ENCODE measurements at regions not wholly inside any gene's neighbourhood (a gene's known extent, or its start where the extent isn't known, plus 50 kb on each side); places are given as distances from the start of the nearest gene placed in this dataset.
"Not testable (repeated sequence)": the region's sequence is repeated elsewhere in the genome, so short reads cannot be mapped to it uniquely, and the experiment has no call there.

- Histone ChIP-seq H3K27me3 (ENCODE audit: control insufficient read depth in 5 of 5, insufficient read depth in 4 of 5, low read length in 5 of 5) (no peaks in the 10 kb centered on the region), H3K4me3 (ENCODE audit: low read depth in 1 of 5, low read length in 5 of 5) (no peak overlapping the region), H3K9me3 (ENCODE audit: control insufficient read depth in 5 of 5, low read length in 5 of 5) (peaks cover 0 to 4% (median 0%) of the 10 kb centered on the region in 5 donors), H3K9ac (ENCODE audit: low read length in 5 of 5) (no peak overlapping the region), H3K4me1 (ENCODE audit: control insufficient read depth in 5 of 5, insufficient read depth in 5 of 5, low read length in 5 of 5) (no peaks in the 10 kb centered on the region), H3K36me3 (ENCODE audit: control insufficient read depth in 5 of 5, insufficient read depth in 5 of 5, low read length in 5 of 5) (no peaks in the 10 kb centered on the region), H3K27ac (ENCODE audit: low read depth, low read length) (no peak overlapping the region)
Measured at GRCh38 chr3:154818676-154819255, 261.4 kb upstream of the MME start.

GRCh38 chr3:154810017-154810416 lies 270.1 kb upstream of the MME start:
- H3K4me1 ChIP-seq (ENCODE audit: control insufficient read depth in 5 of 5, insufficient read depth in 5 of 5, low read length in 5 of 5); H3K27ac ChIP-seq (ENCODE audit: low read depth, low read length); H3K27me3 ChIP-seq (ENCODE audit: control insufficient read depth in 5 of 5, insufficient read depth in 4 of 5, low read length in 5 of 5); H3K9ac ChIP-seq (ENCODE audit: low read length in 5 of 5); H3K9me3 ChIP-seq (ENCODE audit: control insufficient read depth in 5 of 5, low read length in 5 of 5); H3K36me3 ChIP-seq (ENCODE audit: control insufficient read depth in 5 of 5, insufficient read depth in 5 of 5, low read length in 5 of 5); H3K4me3 ChIP-seq (ENCODE audit: low read depth in 1 of 5, low read length in 5 of 5): not testable (repeated sequence)

- Histone ChIP-seq H3K4me3 (ENCODE audit: low read depth in 1 of 5, low read length in 5 of 5) (no peak overlapping the region), H3K9ac (ENCODE audit: low read length in 5 of 5) (no peak overlapping the region), H3K27me3 (ENCODE audit: control insufficient read depth in 5 of 5, insufficient read depth in 4 of 5, low read length in 5 of 5) (no peaks in the 10 kb centered on the region), H3K27ac (ENCODE audit: low read depth, low read length) (no peak overlapping the region), H3K36me3 (ENCODE audit: control insufficient read depth in 5 of 5, insufficient read depth in 5 of 5, low read length in 5 of 5) (no peaks in the 10 kb centered on the region), H3K9me3 (ENCODE audit: control insufficient read depth in 5 of 5, low read length in 5 of 5) (peaks cover 0 to 8% (median 5%) of the 10 kb centered on the region in 5 donors), H3K4me1 (ENCODE audit: control insufficient read depth in 5 of 5, insufficient read depth in 5 of 5, low read length in 5 of 5) (peaks cover 0 to 9% (median 0%) of the 10 kb centered on the region in 5 donors)
Measured at GRCh38 chr3:154801729-154802128, 278.4 kb upstream of the MME start.

- Histone ChIP-seq H3K27ac (ENCODE audit: low read depth, low read length) (peak overlapping the region; percentile 73), H3K36me3 (ENCODE audit: control insufficient read depth in 5 of 5, insufficient read depth in 5 of 5, low read length in 5 of 5) (no peaks in the 10 kb centered on the region), H3K27me3 (ENCODE audit: control insufficient read depth in 5 of 5, insufficient read depth in 4 of 5, low read length in 5 of 5) (no peaks in the 10 kb centered on the region), H3K9me3 (ENCODE audit: control insufficient read depth in 5 of 5, low read length in 5 of 5) (peaks cover 0 to 8% (median 4%) of the 10 kb centered on the region in 5 donors), H3K4me3 (ENCODE audit: low read depth in 1 of 5, low read length in 5 of 5) (no peak overlapping the region), H3K9ac (ENCODE audit: low read length in 5 of 5) (no peak overlapping the region), H3K4me1 (ENCODE audit: control insufficient read depth in 5 of 5, insufficient read depth in 5 of 5, low read length in 5 of 5) (peaks cover 0 to 12% (median 2%) of the 10 kb centered on the region in 5 donors)
Measured at GRCh38 chr3:154799800-154800199, 280.3 kb upstream of the MME start.

GRCh38 chr3:154795582-154795981 lies 284.5 kb upstream of the MME start:
- Histone ChIP-seq H3K9ac (ENCODE audit: low read length in 5 of 5) (no peak overlapping the region), H3K27ac (ENCODE audit: low read depth, low read length) (no peak overlapping the region), H3K27me3 (ENCODE audit: control insufficient read depth in 5 of 5, insufficient read depth in 4 of 5, low read length in 5 of 5) (no peaks in the 10 kb centered on the region), H3K4me3 (ENCODE audit: low read depth in 1 of 5, low read length in 5 of 5) (no peak overlapping the region), H3K9me3 (ENCODE audit: control insufficient read depth in 5 of 5, low read length in 5 of 5) (no peaks in the 10 kb centered on the region), H3K4me1 (ENCODE audit: control insufficient read depth in 5 of 5, insufficient read depth in 5 of 5, low read length in 5 of 5) (peaks cover 0 to 12% (median 6%) of the 10 kb centered on the region in 5 donors), H3K36me3 (ENCODE audit: control insufficient read depth in 5 of 5, insufficient read depth in 5 of 5, low read length in 5 of 5) (no peaks in the 10 kb centered on the region)

GRCh38 chr3:154794814-154795445 lies 285.2 kb upstream of the MME start:
- no peaks in the 10 kb centered on the region for H3K9me3 ChIP-seq (ENCODE audit: control insufficient read depth in 5 of 5, low read length in 5 of 5)
- no peak overlapping the region for H3K27ac ChIP-seq (ENCODE audit: low read depth, low read length)

GRCh38 chr3:154794391-154794790 lies 285.7 kb upstream of the MME start:
- Histone ChIP-seq H3K9ac (ENCODE audit: low read length in 5 of 5) (no peak overlapping the region), H3K27me3 (ENCODE audit: control insufficient read depth in 5 of 5, insufficient read depth in 4 of 5, low read length in 5 of 5) (no peaks in the 10 kb centered on the region), H3K9me3 (ENCODE audit: control insufficient read depth in 5 of 5, low read length in 5 of 5) (no peaks in the 10 kb centered on the region), H3K4me1 (ENCODE audit: control insufficient read depth in 5 of 5, insufficient read depth in 5 of 5, low read length in 5 of 5) (peaks cover 0 to 9% (median 6%) of the 10 kb centered on the region in 5 donors), H3K4me3 (ENCODE audit: low read depth in 1 of 5, low read length in 5 of 5) (no peak overlapping the region), H3K36me3 (ENCODE audit: control insufficient read depth in 5 of 5, insufficient read depth in 5 of 5, low read length in 5 of 5) (no peaks in the 10 kb centered on the region), H3K27ac (ENCODE audit: low read depth, low read length) (no peak overlapping the region)

More at GRCh38 chr3:154794814-154795445, 285.2 kb upstream of the MME start:
- Histone ChIP-seq H3K4me1 (ENCODE audit: control insufficient read depth in 5 of 5, insufficient read depth in 5 of 5, low read length in 5 of 5) (peaks cover 0 to 11% (median 6%) of the 10 kb centered on the region in 5 donors), H3K4me3 (ENCODE audit: low read depth in 1 of 5, low read length in 5 of 5) (no peak overlapping the region), H3K27me3 (ENCODE audit: control insufficient read depth in 5 of 5, insufficient read depth in 4 of 5, low read length in 5 of 5) (no peaks in the 10 kb centered on the region), H3K9ac (ENCODE audit: low read length in 5 of 5) (no peak overlapping the region), H3K36me3 (ENCODE audit: control insufficient read depth in 5 of 5, insufficient read depth in 5 of 5, low read length in 5 of 5) (no peaks in the 10 kb centered on the region)

- Histone ChIP-seq H3K9me3 (ENCODE audit: control insufficient read depth in 5 of 5, low read length in 5 of 5) (no peaks in the 10 kb centered on the region), H3K9ac (ENCODE audit: low read length in 5 of 5) (no peak overlapping the region), H3K27ac (ENCODE audit: low read depth, low read length) (no peak overlapping the region), H3K36me3 (ENCODE audit: control insufficient read depth in 5 of 5, insufficient read depth in 5 of 5, low read length in 5 of 5) (no peaks in the 10 kb centered on the region), H3K4me3 (ENCODE audit: low read depth in 1 of 5, low read length in 5 of 5) (no peak overlapping the region), H3K4me1 (ENCODE audit: control insufficient read depth in 5 of 5, insufficient read depth in 5 of 5, low read length in 5 of 5) (peaks cover 0 to 9% (median 4%) of the 10 kb centered on the region in 5 donors), H3K27me3 (ENCODE audit: control insufficient read depth in 5 of 5, insufficient read depth in 4 of 5, low read length in 5 of 5) (no peaks in the 10 kb centered on the region)
Measured at GRCh38 chr3:154792828-154793227, 287.3 kb upstream of the MME start.

- no peak overlapping the region for H3K27ac ChIP-seq (ENCODE audit: low read depth, low read length)
- H3K4me3 ChIP-seq (ENCODE audit: low read depth in 1 of 5, low read length in 5 of 5): no peak overlapping the region
- no peaks in the 10 kb centered on the region for H3K9me3 ChIP-seq (ENCODE audit: control insufficient read depth in 5 of 5, low read length in 5 of 5)
- H3K9ac ChIP-seq (ENCODE audit: low read length in 5 of 5): no peak overlapping the region
- no peaks in the 10 kb centered on the region for H3K27me3 ChIP-seq (ENCODE audit: control insufficient read depth in 5 of 5, insufficient read depth in 4 of 5, low read length in 5 of 5)
- H3K4me1 ChIP-seq (ENCODE audit: control insufficient read depth in 5 of 5, insufficient read depth in 5 of 5, low read length in 5 of 5): peaks cover 0 to 11% (median 9%) of the 10 kb centered on the region in 5 donors
- no peaks in the 10 kb centered on the region for H3K36me3 ChIP-seq (ENCODE audit: control insufficient read depth in 5 of 5, insufficient read depth in 5 of 5, low read length in 5 of 5)
Measured at GRCh38 chr3:154791611-154792010, 288.5 kb upstream of the MME start.

GRCh38 chr3:154786724-154787123 lies 293.4 kb upstream of the MME start:
- Histone ChIP-seq H3K9ac (ENCODE audit: low read length in 5 of 5) (no peak overlapping the region), H3K27ac (ENCODE audit: low read depth, low read length) (no peak overlapping the region), H3K4me3 (ENCODE audit: low read depth in 1 of 5, low read length in 5 of 5) (no peak overlapping the region), H3K27me3 (ENCODE audit: control insufficient read depth in 5 of 5, insufficient read depth in 4 of 5, low read length in 5 of 5) (no peaks in the 10 kb centered on the region), H3K4me1 (ENCODE audit: control insufficient read depth in 5 of 5, insufficient read depth in 5 of 5, low read length in 5 of 5) (peaks cover 0 to 35% (median 28%) of the 10 kb centered on the region in 5 donors), H3K9me3 (ENCODE audit: control insufficient read depth in 5 of 5, low read length in 5 of 5) (no peaks in the 10 kb centered on the region), H3K36me3 (ENCODE audit: control insufficient read depth in 5 of 5, insufficient read depth in 5 of 5, low read length in 5 of 5) (no peaks in the 10 kb centered on the region)
